Fibroblast of villous mesenchyme (primary cell): ENCODE measurements at regions not wholly inside any gene's neighbourhood (a gene's known extent, or its start where the extent isn't known, plus 50 kb on each side); places are given as distances from the start of the nearest gene placed in this dataset.

ENCODE experiments used
- DNase-seq: peaks from one replicate; pipeline ENCODE4 v3.0.0-alpha.2; 2010; ENCODE audit warnings: low read depth
- H3K4me3 ChIP-seq: 2 replicates; pipeline ENCODE4 v1.5.1; 2011; ENCODE audit warnings: low read depth, mild to moderate bottlenecking, low read length
- CTCF ChIP-seq: IDR thresholded peaks from 2 replicates; pipeline ENCODE4 v1.5.1; 2012; ENCODE audit warnings: low read depth, mild to moderate bottlenecking, low read length; ENCODE audit not compliant: insufficient read depth

DNA sequence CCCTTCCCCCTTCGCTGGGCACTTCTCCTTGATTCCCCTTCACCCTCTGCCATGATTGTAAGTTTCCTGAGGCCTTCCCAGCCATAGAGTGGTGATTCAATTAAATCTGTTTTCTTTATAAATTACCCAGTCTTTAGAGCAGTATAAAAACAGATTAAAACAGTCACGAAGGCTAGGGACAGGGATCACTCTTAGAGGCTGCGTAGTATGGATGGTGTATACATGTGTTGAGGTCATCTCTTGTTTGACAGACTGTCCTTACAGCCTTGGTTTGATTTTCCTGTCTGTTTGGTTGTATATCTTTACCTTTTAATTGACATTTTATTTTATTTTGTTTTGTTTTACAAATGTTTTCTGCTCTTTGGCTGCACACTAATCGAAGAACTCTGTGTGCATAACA lies 1155.7 kb upstream of the CDH18 start:
- no peak overlapping the region for H3K4me3 ChIP-seq
- DNase-seq: no peak
- no peak for TF ChIP-seq CTCF

DNA sequence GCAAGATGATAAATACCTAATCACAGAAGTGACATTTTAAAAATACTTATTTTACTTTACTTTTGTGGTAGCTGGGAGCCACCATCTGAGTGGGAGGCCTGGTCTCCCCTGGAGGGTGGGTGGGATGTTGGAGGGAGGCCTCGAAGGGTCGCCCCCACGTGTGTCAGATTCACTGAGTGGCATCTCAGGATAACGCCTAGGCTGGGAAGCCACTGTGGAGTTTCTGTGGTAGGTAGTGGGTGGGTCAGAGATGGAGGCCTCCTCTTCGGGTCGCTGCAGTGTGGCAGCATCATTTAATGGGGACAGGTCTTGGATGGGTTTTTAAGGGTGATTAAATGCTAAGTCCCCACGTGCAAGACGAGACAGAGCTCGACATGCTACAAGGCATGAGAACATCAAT lies 1154.8 kb upstream of the CDH18 start:
- TF ChIP-seq CTCF: no peak

DNA sequence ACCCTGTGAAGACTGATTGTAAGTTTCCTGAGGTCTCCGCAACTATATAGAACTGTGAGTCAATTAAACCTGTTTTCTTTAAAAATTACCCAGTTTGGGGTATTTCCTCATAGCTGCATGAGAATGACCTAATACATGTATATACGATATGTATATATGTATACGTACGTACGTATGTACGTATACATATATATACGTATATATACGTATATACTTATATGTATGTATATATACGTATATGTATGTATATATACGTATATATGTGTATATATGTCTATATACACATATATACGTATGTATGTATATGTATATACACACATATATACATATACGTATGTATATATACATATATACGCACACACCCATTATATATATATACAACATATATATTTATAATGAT lies 1153.0 kb upstream of the CDH18 start:
- DNase-seq: no peak
- TF ChIP-seq CTCF: no peak

More for the DNA sequence above, 1154.8 kb upstream of the CDH18 start:
- DNase-seq: no peak
- no peak overlapping the region for H3K4me3 ChIP-seq

DNA sequence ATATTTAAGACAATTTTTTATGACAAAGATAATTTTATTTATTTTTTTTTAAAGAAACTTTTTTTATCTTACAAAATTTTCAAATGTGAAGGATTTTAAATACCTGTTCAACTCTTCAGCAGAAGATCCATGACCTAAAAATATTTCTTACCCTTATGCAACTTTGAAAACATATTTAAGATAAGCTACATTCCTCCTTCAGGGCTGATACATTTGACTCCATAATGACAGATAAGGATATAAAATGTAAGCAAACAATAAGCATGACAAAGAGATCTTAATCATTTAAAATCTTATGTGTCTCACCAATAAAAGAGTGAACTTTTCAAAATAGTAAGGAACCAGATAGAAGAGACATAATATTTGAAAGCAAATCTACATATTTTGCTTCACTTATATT lies 1138.2 kb upstream of the CDH18 start:
- TF ChIP-seq CTCF: no peak
- no peak for DNase-seq

More for the DNA sequence above, 1153.0 kb upstream of the CDH18 start:
- no peak overlapping the region for H3K4me3 ChIP-seq

DNA sequence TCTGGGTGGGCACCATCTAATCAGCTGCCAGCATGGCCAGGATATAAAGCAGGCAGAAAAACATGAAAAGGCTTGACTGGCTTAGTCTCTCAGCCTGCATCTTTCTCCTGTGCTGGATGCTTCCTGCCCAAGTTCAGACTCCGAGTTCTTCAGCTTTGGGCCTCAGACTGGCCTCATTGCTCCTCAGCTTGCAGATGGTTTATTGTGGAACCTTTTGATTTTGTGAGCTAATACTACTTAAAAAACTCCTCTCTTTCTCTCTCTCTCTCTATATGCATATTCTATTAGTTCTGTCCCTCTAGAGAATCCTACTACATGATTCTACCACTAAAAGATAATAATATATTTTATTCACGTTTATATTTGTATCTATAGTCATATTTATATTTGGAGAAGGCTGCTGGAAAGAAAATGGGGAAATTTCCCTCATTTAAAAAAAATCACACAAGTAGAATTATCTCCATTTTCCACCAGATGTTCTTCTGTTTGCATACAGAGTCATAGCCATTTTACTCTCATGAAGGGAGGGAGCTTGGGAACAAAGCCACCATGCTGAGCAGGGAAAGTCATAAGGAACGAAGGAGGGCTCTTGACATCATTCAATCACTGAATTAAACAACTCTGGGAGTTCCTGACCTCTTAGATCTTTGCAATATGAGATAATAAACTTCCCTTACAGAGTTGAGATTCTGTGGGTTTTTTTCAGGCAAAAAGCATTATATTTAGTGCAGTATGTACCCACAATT lies 1137.4 kb upstream of the CDH18 start:
- no peak for DNase-seq
- TF ChIP-seq CTCF: no peak
- no peak overlapping the region for H3K4me3 ChIP-seq

More for the DNA sequence above, 1138.2 kb upstream of the CDH18 start:
- no peak overlapping the region for H3K4me3 ChIP-seq

DNA sequence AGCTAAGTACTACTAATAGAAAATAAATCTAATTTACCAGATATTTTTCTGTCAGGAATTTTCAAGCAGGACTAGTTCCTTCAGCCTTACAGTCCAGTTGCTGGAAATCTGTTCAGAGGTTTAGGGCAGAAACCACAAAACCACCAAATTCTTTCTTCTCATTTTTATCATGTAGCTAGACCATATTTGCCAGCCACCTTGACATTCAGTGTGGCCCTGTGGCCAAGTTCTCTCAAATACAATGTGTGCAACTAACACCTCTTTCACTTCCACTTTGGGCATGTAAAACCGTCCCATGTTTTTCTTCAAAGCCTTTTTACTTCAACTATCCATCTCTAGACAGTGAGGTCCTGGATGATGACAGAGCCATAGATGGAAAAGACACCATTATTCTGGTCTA lies 1133.2 kb upstream of the CDH18 start:
- TF ChIP-seq CTCF: no peak
- no peak for DNase-seq
- H3K4me3 ChIP-seq: no peak overlapping the region

DNA sequence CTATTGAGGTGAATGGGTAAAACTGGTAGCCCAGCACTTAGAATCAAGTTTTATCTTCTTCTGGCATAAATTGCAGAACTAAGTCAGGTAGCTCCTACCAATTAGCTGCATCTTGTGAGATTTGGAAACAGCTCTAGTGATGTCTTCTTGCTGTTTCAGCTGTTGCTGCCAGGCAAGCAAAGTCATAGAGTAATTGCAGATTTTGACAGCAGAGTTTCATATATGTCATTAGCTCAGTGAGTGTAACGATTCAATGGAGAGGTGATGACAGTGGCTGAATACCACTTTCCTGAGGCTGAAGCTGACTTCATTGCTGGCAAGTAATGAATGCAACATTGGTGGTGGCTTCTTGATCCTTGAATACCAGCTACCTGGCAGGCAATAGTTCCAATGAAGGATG lies 1109.7 kb upstream of the CDH18 start:
- no peak for DNase-seq
- TF ChIP-seq CTCF: no peak
- no peak overlapping the region for H3K4me3 ChIP-seq
